Memory B cell (primary cell): ENCODE measurements at regions not wholly inside any gene's neighbourhood (a gene's known extent, or its start where the extent isn't known, plus 50 kb on each side); places are given as distances from the start of the nearest gene placed in this dataset.
"Not testable (repeated sequence)": the region's sequence is repeated elsewhere in the genome, so short reads cannot be mapped to it uniquely, and the experiment has no call there.

ENCODE experiments used
- ATAC-seq: fragments of 150-1000 bp; cut with Tn5 transposase; 2 replicates; pipeline ENCODE4 v1.10.0; 2021; ENCODE audit warnings: low read depth, mild to moderate bottlenecking, moderate library complexity
- DNase-seq, 2 donors: peaks; one replicate each; pipeline ENCODE4 v3.0.0; 2022; ENCODE audit warnings: low spot score in 2 of 2
- H3K27ac Mint-ChIP-seq: one replicate; pipeline ENCODE4 v1.8.0; 2022; ENCODE audit warnings: mild to moderate bottlenecking, moderate library complexity, mixed read lengths
- H3K27me3 Mint-ChIP-seq: one replicate; pipeline ENCODE4 v1.8.0; 2022; ENCODE audit warnings: mixed read lengths
- H3K36me3 Mint-ChIP-seq: one replicate; pipeline ENCODE4 v1.8.0; 2022; ENCODE audit warnings: mild to moderate bottlenecking, mixed read lengths
- H3K4me1 Mint-ChIP-seq: one replicate; pipeline ENCODE4 v1.8.0; 2022; ENCODE audit warnings: mixed read lengths
- H3K4me3 Mint-ChIP-seq: one replicate; pipeline ENCODE4 v1.8.0; 2022; ENCODE audit warnings: mild to moderate bottlenecking, moderate library complexity, mixed read lengths
- H3K9me3 Mint-ChIP-seq: one replicate; pipeline ENCODE4 v1.8.0; 2022; ENCODE audit warnings: mixed read lengths

- not testable (repeated sequence) for H3K4me1 Mint-ChIP-seq, ATAC-seq, DNase-seq, H3K4me3 Mint-ChIP-seq, H3K9me3 Mint-ChIP-seq, H3K27me3 Mint-ChIP-seq, H3K27ac Mint-ChIP-seq, H3K36me3 Mint-ChIP-seq
These were observed 249.2 kb upstream of the NBPF12 start for GRCh38 chr1:146688893-146689292.

DNA sequence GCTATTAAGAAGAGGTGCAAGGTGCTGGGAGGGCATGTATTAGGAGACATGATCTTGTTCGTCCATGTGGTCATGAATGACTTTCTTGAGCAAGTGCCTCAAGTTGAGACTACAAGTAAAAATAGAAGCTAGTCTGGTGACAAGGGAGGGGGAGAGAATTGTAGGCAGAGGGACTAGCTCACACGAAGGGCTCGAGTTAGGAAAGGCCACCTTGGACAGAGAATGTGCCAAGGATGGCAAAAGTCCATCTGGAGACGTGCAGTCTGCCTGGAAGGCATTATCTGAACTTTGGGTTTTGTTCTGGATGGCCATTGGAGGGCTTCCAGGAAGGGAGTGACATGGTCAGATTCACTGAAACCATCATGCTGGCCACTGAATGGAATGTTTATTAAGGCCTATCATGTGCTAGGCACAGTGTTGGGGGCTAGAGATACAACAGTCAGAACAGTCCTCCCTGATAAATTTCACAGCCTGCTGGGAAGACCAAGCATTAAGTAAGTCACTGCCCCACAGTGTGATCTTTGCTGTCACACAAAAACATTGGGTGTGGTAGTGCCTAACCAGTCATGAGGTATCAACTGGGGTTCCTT is 251.3 kb upstream of the NBPF12 start:
- H3K9me3 Mint-ChIP-seq, H3K36me3 Mint-ChIP-seq, DNase-seq, H3K27me3 Mint-ChIP-seq, H3K27ac Mint-ChIP-seq, ATAC-seq, H3K4me1 Mint-ChIP-seq, H3K4me3 Mint-ChIP-seq: not testable (repeated sequence)

GRCh38 chr1:146683126-146683429 is 255.0 kb upstream of the NBPF12 start:
- not testable (repeated sequence) for DNase-seq, H3K36me3 Mint-ChIP-seq, H3K27ac Mint-ChIP-seq, ATAC-seq, H3K27me3 Mint-ChIP-seq, H3K4me3 Mint-ChIP-seq, H3K9me3 Mint-ChIP-seq, H3K4me1 Mint-ChIP-seq

GRCh38 chr1:146682227-146683125 is 255.6 kb upstream of the NBPF12 start:
- ATAC-seq, DNase-seq, H3K36me3 Mint-ChIP-seq, H3K27me3 Mint-ChIP-seq, H3K4me1 Mint-ChIP-seq, H3K4me3 Mint-ChIP-seq, H3K27ac Mint-ChIP-seq, H3K9me3 Mint-ChIP-seq: not testable (repeated sequence)

DNA sequence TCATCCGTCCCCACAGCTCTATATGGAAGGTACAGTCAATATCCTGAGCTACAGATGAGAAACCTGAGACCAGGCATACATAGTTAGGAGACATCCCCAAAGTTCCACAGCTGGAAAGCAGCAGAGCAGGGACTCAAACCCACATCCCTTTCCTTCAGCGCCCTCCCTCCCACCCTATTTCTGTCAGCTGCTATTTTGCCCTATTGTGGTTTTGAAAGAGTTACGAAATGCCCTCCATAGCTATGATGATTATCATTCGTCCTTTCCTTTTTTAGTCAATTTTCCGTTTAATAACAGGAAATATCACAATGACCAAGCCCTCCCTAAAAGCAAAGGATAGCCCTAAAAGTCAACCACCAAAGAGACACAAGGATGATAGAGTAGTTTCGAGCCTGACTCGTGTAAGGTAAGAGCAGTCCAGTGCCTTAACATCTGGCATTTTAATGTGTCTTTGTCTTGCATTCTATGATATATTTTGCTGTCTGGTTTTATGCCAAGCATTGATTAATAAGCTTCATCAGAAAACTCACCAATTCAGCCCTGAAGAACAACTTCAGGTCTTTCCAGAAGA is 264.3 kb upstream of the NBPF12 start:
- not testable (repeated sequence) for DNase-seq, H3K4me1 Mint-ChIP-seq, ATAC-seq

DNA sequence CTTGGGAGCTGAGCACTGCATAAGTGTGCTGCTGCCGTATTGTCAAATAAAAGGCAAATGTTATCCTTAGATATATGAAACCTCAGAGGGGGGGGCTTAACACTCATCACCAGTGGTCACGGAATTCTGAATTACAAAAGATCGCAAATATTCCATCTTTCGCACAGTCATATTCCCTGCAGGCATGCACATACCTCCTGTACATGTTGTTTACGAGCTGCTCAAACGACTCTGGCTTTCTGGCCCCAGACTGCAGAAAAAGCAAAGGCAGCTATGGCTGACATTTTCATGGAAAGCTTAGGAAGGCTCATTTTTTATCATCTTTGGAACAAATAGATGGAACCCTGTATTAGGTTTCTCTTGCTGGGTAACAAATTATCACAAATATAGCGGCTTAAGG is 265.5 kb upstream of the NBPF12 start:
- not testable (repeated sequence) for DNase-seq, H3K4me1 Mint-ChIP-seq, H3K9me3 Mint-ChIP-seq, H3K27me3 Mint-ChIP-seq, H3K36me3 Mint-ChIP-seq, ATAC-seq, H3K27ac Mint-ChIP-seq, H3K4me3 Mint-ChIP-seq

More for the DNA sequence above, 264.3 kb upstream of the NBPF12 start:
- H3K36me3 Mint-ChIP-seq, H3K27ac Mint-ChIP-seq, H3K27me3 Mint-ChIP-seq, H3K4me3 Mint-ChIP-seq, H3K9me3 Mint-ChIP-seq: not testable (repeated sequence)

DNA sequence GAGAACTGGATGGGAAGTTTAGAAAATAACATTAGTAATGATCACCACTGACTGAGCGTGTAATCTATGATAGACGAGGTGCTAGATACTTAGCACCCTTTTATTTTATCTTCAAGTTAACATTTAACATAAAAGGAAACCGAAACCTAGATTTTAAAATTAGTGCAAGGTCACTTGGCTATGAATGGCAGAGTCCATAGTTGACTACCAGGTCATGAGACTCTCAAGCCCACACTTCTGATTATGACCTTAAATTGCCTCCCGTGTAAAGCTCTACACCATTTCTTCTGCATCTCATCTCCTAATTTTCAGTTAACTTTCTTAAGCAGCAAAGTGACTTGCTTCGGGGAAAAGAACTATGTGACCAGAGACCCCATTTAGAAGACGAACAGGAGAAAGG is 266.5 kb upstream of the NBPF12 start:
- not testable (repeated sequence) for H3K36me3 Mint-ChIP-seq, H3K27me3 Mint-ChIP-seq, H3K4me3 Mint-ChIP-seq, ATAC-seq, H3K9me3 Mint-ChIP-seq, DNase-seq, H3K4me1 Mint-ChIP-seq, H3K27ac Mint-ChIP-seq

DNA sequence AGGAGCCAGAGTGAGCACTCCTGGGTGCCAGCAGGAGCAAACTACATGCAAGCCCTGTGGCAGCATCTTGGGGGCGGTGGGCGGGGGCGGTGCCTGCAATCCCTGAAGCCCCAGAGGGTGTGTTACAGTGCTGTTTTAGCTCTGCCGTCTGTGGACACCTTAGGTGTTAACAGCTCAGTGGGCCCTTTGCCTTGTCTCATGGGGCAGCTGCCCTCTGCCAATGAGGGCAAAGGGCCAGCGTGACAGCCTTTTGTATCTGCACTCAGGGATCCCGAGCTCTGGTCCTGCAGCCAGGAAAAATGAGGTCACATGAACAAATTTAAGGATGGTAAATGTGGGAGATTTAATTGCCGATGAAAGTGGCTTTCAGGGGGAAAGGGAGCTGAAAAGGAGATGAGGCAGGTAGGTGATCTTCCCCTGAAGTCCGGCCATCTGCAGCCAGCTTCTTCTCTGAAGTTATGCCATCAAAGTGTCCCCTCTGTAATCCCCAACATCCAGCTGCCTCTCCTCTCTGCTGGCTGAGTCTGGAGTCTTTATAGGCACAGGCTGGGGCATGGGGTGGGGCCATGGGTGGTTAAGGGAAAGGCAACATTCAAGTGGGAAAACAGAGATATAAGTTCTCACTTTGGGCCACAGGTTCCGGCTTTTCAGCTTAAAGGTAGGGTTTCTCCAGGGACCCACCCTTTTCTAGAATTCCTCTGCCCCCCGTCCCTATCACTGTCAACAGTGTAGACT is 267.1 kb upstream of the NBPF12 start:
- DNase-seq, ATAC-seq, H3K27ac Mint-ChIP-seq, H3K9me3 Mint-ChIP-seq, H3K27me3 Mint-ChIP-seq, H3K36me3 Mint-ChIP-seq, H3K4me3 Mint-ChIP-seq, H3K4me1 Mint-ChIP-seq: not testable (repeated sequence)

DNA sequence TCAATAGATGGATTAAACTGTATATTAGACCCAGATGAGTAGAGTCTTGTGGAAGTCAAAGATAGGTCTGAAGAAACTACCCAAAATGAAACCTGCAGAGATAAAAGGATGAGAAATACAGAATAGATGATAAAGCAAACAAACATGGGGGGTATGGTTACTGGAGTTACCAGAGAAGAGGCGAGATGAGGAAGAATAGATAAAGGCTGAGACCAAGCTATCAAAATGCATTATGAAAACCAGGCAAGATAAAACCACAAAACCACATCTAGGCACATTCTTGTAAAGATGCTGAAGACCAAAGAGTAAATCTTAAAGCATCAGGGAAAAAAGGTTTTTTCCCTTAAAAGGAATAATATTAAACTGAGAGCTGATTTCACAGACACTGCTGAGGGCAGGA is 271.8 kb upstream of the NBPF12 start:
- H3K4me3 Mint-ChIP-seq, H3K27ac Mint-ChIP-seq, H3K4me1 Mint-ChIP-seq, ATAC-seq, DNase-seq, H3K9me3 Mint-ChIP-seq, H3K27me3 Mint-ChIP-seq, H3K36me3 Mint-ChIP-seq: not testable (repeated sequence)

GRCh38 chr1:146660242-146660641 is 277.9 kb upstream of the NBPF12 start:
- not testable (repeated sequence) for DNase-seq, ATAC-seq, H3K4me3 Mint-ChIP-seq, H3K27ac Mint-ChIP-seq, H3K9me3 Mint-ChIP-seq, H3K36me3 Mint-ChIP-seq, H3K27me3 Mint-ChIP-seq, H3K4me1 Mint-ChIP-seq

DNA sequence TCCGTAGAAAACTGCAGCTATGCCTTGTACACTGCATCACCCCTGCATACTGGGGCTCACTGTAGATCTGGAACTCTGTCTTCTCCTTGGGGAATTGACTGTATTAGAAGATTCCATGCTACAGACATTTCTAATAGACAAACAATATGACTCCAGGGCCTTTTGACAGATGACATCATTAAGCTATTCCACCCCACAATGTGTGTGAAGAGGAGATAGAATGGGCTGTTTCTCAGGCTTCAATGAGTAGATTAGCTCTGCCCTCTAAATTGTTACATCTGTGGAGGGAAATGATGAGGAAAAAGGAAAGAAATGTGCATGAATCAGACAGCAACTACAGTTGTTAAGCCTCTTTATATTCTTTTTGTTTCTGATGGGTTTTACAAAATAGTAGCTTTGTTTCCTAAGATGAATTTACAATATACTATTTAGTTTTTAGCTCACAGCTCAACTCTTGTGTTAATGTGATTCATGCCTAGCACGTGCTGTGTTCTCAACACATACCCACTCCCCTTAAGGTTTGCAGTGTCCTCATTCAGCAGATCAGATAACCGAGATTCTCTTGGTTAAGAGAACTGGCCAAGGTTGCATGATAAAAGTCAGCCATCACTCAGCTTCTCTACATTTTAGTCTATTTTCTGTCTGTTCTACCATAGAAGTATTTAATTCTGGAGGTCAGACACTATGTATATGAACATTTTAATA is 281.6 kb upstream of the NBPF12 start:
- H3K9me3 Mint-ChIP-seq, DNase-seq, ATAC-seq, H3K27me3 Mint-ChIP-seq, H3K27ac Mint-ChIP-seq, H3K4me3 Mint-ChIP-seq, H3K4me1 Mint-ChIP-seq, H3K36me3 Mint-ChIP-seq: not testable (repeated sequence)

- not testable (repeated sequence) for ATAC-seq, H3K36me3 Mint-ChIP-seq, H3K9me3 Mint-ChIP-seq, H3K27ac Mint-ChIP-seq, H3K27me3 Mint-ChIP-seq, H3K4me1 Mint-ChIP-seq, H3K4me3 Mint-ChIP-seq, DNase-seq
These were observed 283.4 kb upstream of the NBPF12 start for GRCh38 chr1:146654763-146655162.

DNA sequence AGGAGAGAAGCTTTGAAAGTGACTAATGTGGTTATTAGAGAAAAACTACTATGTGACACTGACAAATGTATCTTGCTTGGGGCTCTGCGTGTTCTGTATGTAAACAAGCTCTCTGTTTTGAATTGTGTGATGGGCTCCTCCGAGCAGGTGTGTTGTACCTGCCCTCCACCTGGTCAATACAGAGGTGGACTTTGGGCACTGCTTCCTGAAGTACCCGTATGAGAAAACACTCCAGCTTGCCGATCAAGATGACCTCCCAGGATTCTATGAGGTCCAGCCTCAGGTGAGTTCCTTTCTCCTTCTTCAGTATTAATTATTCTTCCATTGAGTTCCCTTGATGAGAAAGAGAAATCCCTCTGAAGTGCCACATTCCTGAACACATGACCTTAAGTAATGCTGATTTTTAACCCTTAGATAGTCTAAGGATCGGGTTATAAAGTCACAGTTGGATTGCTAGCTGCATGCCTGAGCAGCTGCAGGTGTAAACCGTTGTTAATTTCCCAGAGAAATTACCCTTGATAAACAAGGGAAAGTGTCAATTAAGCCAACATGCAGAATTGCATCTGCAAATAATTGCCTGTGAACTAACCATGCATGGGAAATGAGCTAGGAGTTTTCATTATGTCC is 292.0 kb upstream of the NBPF12 start:
- H3K4me1 Mint-ChIP-seq, DNase-seq, H3K9me3 Mint-ChIP-seq, H3K36me3 Mint-ChIP-seq, ATAC-seq, H3K4me3 Mint-ChIP-seq, H3K27ac Mint-ChIP-seq, H3K27me3 Mint-ChIP-seq: not testable (repeated sequence)
